ENCODE measurements at regions not wholly inside any gene's neighbourhood (a gene's known extent, or its start where the extent isn't known, plus 50 kb on each side); places are given as distances from the start of the nearest gene placed in this dataset.

- no peak for DNase-seq
Measured at GRCh38 chr2:136362676-136363390, 244.9 kb upstream of the CXCR4 start.

- DNase-seq: no peak
Measured at GRCh38 chr2:136361521-136361920, 243.6 kb upstream of the CXCR4 start.

- no peak for DNase-seq
Measured at GRCh38 chr2:136360790-136361189, 242.8 kb upstream of the CXCR4 start.

GRCh38 chr2:136359121-136359965, 241.4 kb upstream of the CXCR4 start:
- DNase-seq: no peak

GRCh38 chr2:136358576-136358975, 240.6 kb upstream of the CXCR4 start:
- DNase-seq: no peak

- no peak for DNase-seq
Measured at GRCh38 chr2:136357007-136357380, 239.0 kb upstream of the CXCR4 start.

- DNase-seq: no peak
Measured at GRCh38 chr2:136356125-136357006, 238.4 kb upstream of the CXCR4 start.

GRCh38 chr2:136351684-136352083, 233.7 kb upstream of the CXCR4 start:
- DNase-seq: no peak

GRCh38 chr2:136347981-136348380, 230.0 kb upstream of the CXCR4 start:
- DNase-seq: no peak

GRCh38 chr2:136344339-136344738, 226.4 kb upstream of the CXCR4 start:
- DNase-seq: no peak

GRCh38 chr2:136342138-136342537, 224.2 kb upstream of the CXCR4 start:
- no peak for DNase-seq

GRCh38 chr2:136334967-136335366, 217.0 kb upstream of the CXCR4 start:
- DNase-seq: no peak

GRCh38 chr2:136332436-136333095, 214.6 kb upstream of the CXCR4 start:
- no peak for DNase-seq

GRCh38 chr2:136331226-136331625, 213.3 kb upstream of the CXCR4 start:
- DNase-seq: no peak

GRCh38 chr2:136328207-136328795, 210.4 kb upstream of the CXCR4 start:
- DNase-seq: no peak

GRCh38 chr2:136327162-136327852, 209.4 kb upstream of the CXCR4 start:
- peak; percentile 8 for DNase-seq

GRCh38 chr2:136325844-136326331, 207.9 kb upstream of the CXCR4 start:
- DNase-seq: no peak

- DNase-seq: no peak
Measured at GRCh38 chr2:136324966-136325365, 207.0 kb upstream of the CXCR4 start.

GRCh38 chr2:136323935-136324334, 206.0 kb upstream of the CXCR4 start:
- DNase-seq: no peak

GRCh38 chr2:136323195-136323594, 205.2 kb upstream of the CXCR4 start:
- no peak for DNase-seq

GRCh38 chr2:136322428-136322827, 204.5 kb upstream of the CXCR4 start:
- DNase-seq: no peak

GRCh38 chr2:136319651-136320050, 201.7 kb upstream of the CXCR4 start:
- no peak for DNase-seq
